Keratinocyte (primary cell): ENCODE measurements at regions not wholly inside any gene's neighbourhood (a gene's known extent, or its start where the extent isn't known, plus 50 kb on each side); places are given as distances from the start of the nearest gene placed in this dataset.
"Not testable (repeated sequence)": the region's sequence is repeated elsewhere in the genome, so short reads cannot be mapped to it uniquely, and the experiment has no call there.

Experiments
- DNase-seq: peaks from one replicate; pipeline ENCODE4 v3.0.0-alpha.2; 2011; ENCODE audit warnings: low read depth, missing footprints, low spot score
- FAIRE-seq: peaks from 2 replicates; lab custom pipeline; 2011; peaks lifted over from hg19 to GRCh38; lab: Jason Lieb, UNC
- H2AFZ ChIP-seq: 2 replicates; pipeline ENCODE4 v1.6.0; 2012; ENCODE audit warnings: low read length, control low read depth, inconsistent platforms; ENCODE audit not compliant: control insufficient read depth
- H3K27ac ChIP-seq: 2 replicates; pipeline ENCODE4 v1.5.1; 2011; ENCODE audit warnings: low read length; ENCODE audit not compliant: control insufficient read depth, insufficient read depth
- H3K27me3 ChIP-seq: 3 replicates; pipeline ENCODE4 v1.6.0; 2011; ENCODE audit warnings: low read length; ENCODE audit not compliant: control insufficient read depth, insufficient read depth; ENCODE audit errors: extremely low read depth
- H3K36me3 ChIP-seq, 2 experiments: 2 replicates in 1 of 2; 3 replicates in 1 of 2; pipeline ENCODE4 v1.5.1; 2011; ENCODE audit warnings: low read length in 2 of 2, mild to moderate bottlenecking in 1 of 2; ENCODE audit not compliant: control insufficient read depth in 2 of 2, insufficient read depth in 2 of 2; ENCODE audit errors: extremely low read depth in 1 of 2
- H3K4me1 ChIP-seq: 3 replicates; pipeline ENCODE4 v1.5.1; 2011; ENCODE audit warnings: low read length; ENCODE audit not compliant: control insufficient read depth, insufficient read depth; ENCODE audit errors: extremely low read depth
- H3K4me2 ChIP-seq: 3 replicates; pipeline ENCODE4 v1.6.0; 2011; ENCODE audit warnings: low read depth, low read length; ENCODE audit not compliant: control insufficient read depth, insufficient read depth; ENCODE audit errors: extremely low read depth
- H3K4me3 ChIP-seq, 3 experiments: fragments of 200-600 bp in 1 of 3; sonication (generic) in 1 of 3; 2 replicates in 2 of 3; 3 replicates in 1 of 3; pipeline ENCODE4 v1.5.1; 2011 to 2016; ENCODE audit warnings: low read length in 3 of 3, mild to moderate bottlenecking in 3 of 3, control low read depth in 2 of 3, inconsistent platforms in 1 of 3, low read depth in 1 of 3, mixed read lengths in 1 of 3, mixed run types in 1 of 3, moderate library complexity in 1 of 3; ENCODE audit not compliant: control insufficient read depth in 2 of 3, insufficient read depth in 2 of 3; ENCODE audit errors: extremely low read depth in 1 of 3
- H3K79me2 ChIP-seq: 2 replicates; pipeline ENCODE4 v1.6.0; 2012; ENCODE audit warnings: low read length; ENCODE audit not compliant: control insufficient read depth, insufficient read depth
- H3K9ac ChIP-seq: 3 replicates; pipeline ENCODE4 v1.6.0; 2011; ENCODE audit warnings: low read length; ENCODE audit not compliant: control insufficient read depth, insufficient read depth; ENCODE audit errors: extremely low read depth
- H3K9me1 ChIP-seq: 3 replicates; pipeline ENCODE4 v1.6.0; 2011; ENCODE audit warnings: low read length; ENCODE audit not compliant: control insufficient read depth, insufficient read depth; ENCODE audit errors: extremely low read depth
- H3K9me3 ChIP-seq: 2 replicates; pipeline ENCODE4 v1.5.1; 2012; ENCODE audit warnings: low read depth, low read length; ENCODE audit not compliant: control insufficient read depth
- H4K20me1 ChIP-seq: 3 replicates; pipeline ENCODE4 v1.6.0; 2011; ENCODE audit warnings: low read length; ENCODE audit not compliant: control insufficient read depth, insufficient read depth; ENCODE audit errors: extremely low read depth
- CTCF ChIP-seq, 3 experiments: IDR thresholded peaks in 1 of 3; conservative IDR thresholded peaks in 1 of 3; optimal IDR thresholded peaks in 1 of 3; 2 replicates in 2 of 3; 3 replicates in 1 of 3; pipeline versions ENCODE3 to v1.5.1; 2011; ENCODE audit warnings: low read length in 3 of 3, mild to moderate bottlenecking in 3 of 3, moderate library complexity in 2 of 3, control low read depth in 1 of 3, inconsistent platforms in 1 of 3; ENCODE audit not compliant: insufficient read depth in 2 of 3; ENCODE audit errors: extremely low read depth in 1 of 3
- EZH2 ChIP-seq: IDR thresholded peaks from one replicate; pipeline ENCODE4 v1.6.1; 2012; ENCODE audit warnings: inconsistent platforms, mild to moderate bottlenecking, low read length, moderate library complexity
- dilution Hi-C: fragments of 300-500 bp; cut with MboI; formaldehyde crosslinking; loops from one replicate; pipeline ENCODE4 v1.7.0; 2020; ENCODE audit warnings: low sequenced_read_pairs; ENCODE audit not compliant: extremely low pct_ligation_motif_present

DNA sequence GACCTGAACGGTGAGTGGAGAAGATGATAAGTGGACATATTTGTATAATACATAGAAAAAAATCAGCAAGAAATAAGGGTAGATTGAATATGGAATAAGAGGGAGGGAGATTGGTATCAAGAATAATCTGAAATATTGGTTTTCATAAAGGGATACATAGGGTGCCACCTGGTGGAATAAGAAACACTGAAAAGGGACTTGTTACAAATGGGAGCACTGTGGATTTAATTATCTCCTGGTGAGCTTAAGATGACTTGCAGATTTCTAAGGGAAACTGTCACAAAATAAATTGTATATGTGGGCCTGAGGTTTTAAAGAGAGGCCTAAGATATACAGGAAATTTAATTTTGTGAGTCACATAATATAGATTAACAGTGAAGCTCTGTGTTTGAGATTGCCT is 1403.5 kb upstream of the CDH18 start:
- H3K27ac ChIP-seq: no peak overlapping the region
- FAIRE-seq: no peak
- dilution Hi-C loops: no loop called here

GRCh38 chr5:21360754-21361153 is 1372.8 kb upstream of the CDH18 start:
- H3K4me2 ChIP-seq, H3K9me3 ChIP-seq, H4K20me1 ChIP-seq, dilution Hi-C loops, H3K79me2 ChIP-seq, FAIRE-seq, H3K27me3 ChIP-seq, H3K36me3 ChIP-seq, H2AFZ ChIP-seq, H3K27ac ChIP-seq, DNase-seq, H3K4me3 ChIP-seq, H3K9ac ChIP-seq, H3K9me1 ChIP-seq, H3K4me1 ChIP-seq: not testable (repeated sequence)

More for the DNA sequence above, 1403.5 kb upstream of the CDH18 start:
- TF ChIP-seq EZH2 (no peak), CTCF (optimal IDR thresholded peaks at IDR 0.05 in 1 of 3, IDR thresholded peaks at IDR 0.05 in 1 of 3, conservative IDR thresholded peaks at IDR 0.05 in 1 of 3; ENCODE audit: extremely low read depth in 1 of 3, insufficient read depth in 2 of 3, low read length in 3 of 3) (peak in 1 of 3 experiments; percentile 33)
- Histone ChIP-seq H3K79me2 (no peaks in the 10 kb centered on the region), H3K4me3 (no peak overlapping the region), H3K9me1 (no peaks in the 10 kb centered on the region), H2AFZ (no peak overlapping the region), H3K27me3 (no peaks in the 10 kb centered on the region), H3K9ac (no peak overlapping the region), H4K20me1 (no peaks in the 10 kb centered on the region), H3K9me3 (no peaks in the 10 kb centered on the region), H3K36me3 (no peaks in the 10 kb centered on the region), H3K4me1 (no peaks in the 10 kb centered on the region), H3K4me2 (no peak overlapping the region)
- no peak for DNase-seq

GRCh38 chr5:21341948-21342261 is 1353.9 kb upstream of the CDH18 start:
- H3K9ac ChIP-seq, H3K79me2 ChIP-seq, H4K20me1 ChIP-seq, H3K36me3 ChIP-seq, DNase-seq, H3K4me3 ChIP-seq, H3K4me2 ChIP-seq, H3K27me3 ChIP-seq, dilution Hi-C loops, H3K9me1 ChIP-seq, H3K27ac ChIP-seq, FAIRE-seq, H3K4me1 ChIP-seq, H2AFZ ChIP-seq, H3K9me3 ChIP-seq: not testable (repeated sequence)

DNA sequence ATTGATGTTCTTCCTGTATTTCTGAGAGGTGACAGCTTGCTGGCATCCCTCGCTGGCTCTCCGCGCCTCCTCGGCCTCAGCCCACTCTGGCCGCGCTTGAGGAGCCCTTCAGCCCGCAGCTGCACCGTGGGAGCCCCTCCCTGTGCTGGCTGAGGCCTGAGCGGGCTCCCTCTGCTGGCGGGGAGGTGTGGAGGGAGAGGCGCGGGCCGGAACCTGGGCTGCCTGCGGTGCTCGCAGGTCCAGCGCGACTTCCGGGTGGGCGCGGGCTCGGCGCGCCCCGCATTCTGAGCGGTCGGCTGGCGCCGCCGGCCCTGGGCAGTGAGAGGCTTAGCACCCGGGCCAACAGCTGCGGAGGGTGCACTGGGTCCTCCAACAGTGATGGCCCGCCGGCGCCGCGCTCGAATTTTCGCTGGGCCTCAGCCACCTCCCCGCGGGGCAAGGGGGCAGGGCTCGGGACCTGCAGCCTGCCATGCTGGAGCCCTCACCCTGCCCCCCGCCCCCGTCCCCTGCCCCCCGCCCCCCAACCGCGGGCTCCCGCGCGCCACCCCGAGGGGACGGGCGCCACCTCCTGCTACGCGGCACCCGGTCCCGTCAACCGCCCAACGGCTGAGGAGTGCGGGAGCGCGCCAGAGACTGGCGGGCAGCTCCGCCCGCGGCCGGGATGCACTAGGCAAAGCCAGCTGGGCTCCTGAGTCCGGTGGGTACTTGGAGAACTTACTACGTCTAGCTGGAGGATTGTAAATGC is 1353.4 kb upstream of the CDH18 start:
- H3K27me3 ChIP-seq, H2AFZ ChIP-seq, H3K4me1 ChIP-seq, H4K20me1 ChIP-seq, dilution Hi-C loops, H3K9ac ChIP-seq, H3K36me3 ChIP-seq, FAIRE-seq, DNase-seq, H3K27ac ChIP-seq, H3K9me3 ChIP-seq, H3K79me2 ChIP-seq, H3K9me1 ChIP-seq, H3K4me2 ChIP-seq: not testable (repeated sequence)
- peak overlapping the region in 1 of 3 experiments; percentile 16 for H3K4me3 ChIP-seq
